ENCODE measurements at regions not wholly inside any gene's neighbourhood (a gene's known extent, or its start where the extent isn't known, plus 50 kb on each side); places are given as distances from the start of the nearest gene placed in this dataset.

DNA sequence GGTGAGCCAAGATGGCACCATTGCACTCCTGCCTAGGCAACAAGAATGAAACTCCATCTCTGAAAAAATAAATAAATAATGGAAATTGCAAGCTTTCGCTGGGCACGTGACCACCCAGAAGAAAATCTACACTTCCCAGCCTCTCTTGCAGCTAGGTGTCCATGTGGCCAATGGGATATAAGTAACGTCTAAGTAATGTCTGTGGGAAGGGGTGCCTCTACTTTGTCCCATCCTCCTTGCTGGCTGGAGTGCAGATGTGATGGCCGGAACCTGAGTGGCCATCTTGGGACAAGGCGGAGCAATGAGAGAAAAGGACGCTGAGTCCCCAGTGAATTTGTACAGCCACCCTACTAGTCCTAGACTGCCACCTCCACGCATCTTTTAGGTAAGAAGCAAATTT is 99.8 kb upstream of the PTPN1 start:
- peaks cover 10 to 43% of the 10 kb centered on the region in 2 donors for H3K4me1 ChIP-seq (ENCODE audit: control insufficient read depth in 1 of 2, low read depth in 2 of 2)
- H3K36me3 ChIP-seq: no peaks in the 10 kb centered on the region
- no peak for TF ChIP-seq CTCF (IDR thresholded peaks at IDR 0.05)
- no peaks in the 10 kb centered on the region for H3K9me3 ChIP-seq
- H3K27me3 ChIP-seq (replicated peaks; ENCODE audit: insufficient read depth): no peaks in the 10 kb centered on the region
- H3K4me3 ChIP-seq: no peak overlapping the region
- no peak overlapping the region for H3K27ac ChIP-seq
- ATAC-seq (ENCODE audit: insufficient number of reproducible peaks, low FRiP score, low read depth) (no peak), DNase-seq (ENCODE audit: low spot score) (no peak)

DNA sequence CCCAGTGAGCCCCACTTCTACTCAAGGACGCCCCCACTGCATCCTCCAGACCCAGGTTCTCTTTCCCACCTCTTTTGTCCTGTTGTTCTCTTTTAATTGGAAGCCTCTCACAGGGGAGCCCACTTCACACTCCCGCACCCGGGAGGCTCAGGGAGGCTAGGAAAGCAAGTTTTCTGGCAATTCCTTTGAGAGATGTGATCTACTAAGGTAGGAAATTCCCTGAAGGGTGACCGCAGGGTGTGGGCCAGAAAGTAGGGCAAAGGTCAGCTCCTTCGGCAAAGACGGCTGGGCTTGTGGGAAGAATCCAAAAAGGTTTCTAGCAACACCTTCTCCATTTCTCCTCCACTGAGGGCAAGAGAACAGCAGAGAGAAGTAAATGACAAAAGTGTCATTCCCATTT is 98.1 kb upstream of the PTPN1 start:
- Histone ChIP-seq H3K4me1 (ENCODE audit: control insufficient read depth in 1 of 2, low read depth in 2 of 2) (peaks cover 20 to 42% of the 10 kb centered on the region in 2 donors), H3K9me3 (no peaks in the 10 kb centered on the region), H3K27ac (no peak overlapping the region), H3K27me3 (replicated peaks; ENCODE audit: insufficient read depth) (no peaks in the 10 kb centered on the region), H3K36me3 (no peaks in the 10 kb centered on the region), H3K4me3 (no peak overlapping the region)
- no peak for ATAC-seq (ENCODE audit: insufficient number of reproducible peaks, low FRiP score, low read depth)
- TF ChIP-seq CTCF (IDR thresholded peaks at IDR 0.05): no peak
- no peak for DNase-seq (ENCODE audit: low spot score)

DNA sequence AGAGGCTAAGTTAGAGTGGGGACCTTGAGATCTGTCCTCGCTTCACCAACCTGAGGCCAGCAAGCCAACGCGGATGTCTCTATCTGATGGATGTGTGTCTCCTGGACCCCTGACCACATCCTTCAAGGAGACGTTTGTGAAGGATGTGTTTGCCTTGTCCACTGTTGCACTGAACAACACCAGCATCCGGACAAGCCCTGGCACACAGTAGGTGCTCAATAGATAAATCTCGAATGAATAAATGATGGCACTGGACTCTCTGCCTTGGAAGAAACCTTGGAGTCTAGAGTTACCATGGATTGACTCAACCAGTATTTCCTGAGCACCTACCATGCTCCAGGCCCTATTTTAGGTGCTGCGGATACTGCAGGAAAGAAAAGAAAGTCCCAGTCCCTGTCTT is 97.7 kb upstream of the PTPN1 start:
- no peak overlapping the region for H3K27ac ChIP-seq
- no peaks in the 10 kb centered on the region for H3K27me3 ChIP-seq (replicated peaks; ENCODE audit: insufficient read depth)
- H3K4me3 ChIP-seq: no peak overlapping the region
- no peak for TF ChIP-seq CTCF (IDR thresholded peaks at IDR 0.05)
- no peaks in the 10 kb centered on the region for H3K9me3 ChIP-seq
- H3K36me3 ChIP-seq: no peaks in the 10 kb centered on the region
- DNase-seq (ENCODE audit: low spot score) (no peak), ATAC-seq (ENCODE audit: insufficient number of reproducible peaks, low FRiP score, low read depth) (no peak)
- peaks cover 20 to 46% of the 10 kb centered on the region in 2 donors for H3K4me1 ChIP-seq (ENCODE audit: control insufficient read depth in 1 of 2, low read depth in 2 of 2)

DNA sequence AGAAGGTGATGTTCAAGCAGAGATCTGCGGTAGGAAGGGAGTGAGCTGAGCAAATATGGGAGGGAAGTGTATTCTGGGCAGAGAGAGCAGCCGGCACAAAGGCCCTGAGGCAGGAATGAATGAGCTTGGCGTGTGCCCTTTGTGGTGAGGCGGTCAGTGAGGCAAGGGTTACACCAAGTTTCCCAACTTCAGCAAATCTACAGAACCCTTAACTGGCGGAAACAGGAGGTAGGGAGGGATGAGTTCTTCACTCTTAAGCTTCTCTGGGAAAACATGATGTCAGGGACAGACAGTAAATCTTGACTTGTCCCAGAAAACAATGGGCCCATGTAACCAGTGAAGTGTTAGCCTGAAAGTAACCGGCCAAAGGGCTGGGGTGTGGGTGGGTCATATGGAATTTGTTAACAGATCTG is 97.1 kb upstream of the PTPN1 start:
- DNase-seq (ENCODE audit: low spot score): no peak
- ATAC-seq (ENCODE audit: insufficient number of reproducible peaks, low FRiP score, low read depth): no peak
- no peaks in the 10 kb centered on the region for H3K27me3 ChIP-seq (replicated peaks; ENCODE audit: insufficient read depth)
- no peak overlapping the region for H3K4me3 ChIP-seq
- H3K4me1 ChIP-seq (ENCODE audit: control insufficient read depth in 1 of 2, low read depth in 2 of 2): peaks cover 20 to 47% of the 10 kb centered on the region in 2 donors
- no peaks in the 10 kb centered on the region for H3K36me3 ChIP-seq
- peak overlapping the region in 1 of 2 donors; percentile 24 for H3K27ac ChIP-seq
- no peaks in the 10 kb centered on the region for H3K9me3 ChIP-seq
- TF ChIP-seq CTCF (IDR thresholded peaks at IDR 0.05): no peak

GRCh38 chr20:50415021-50415515 is 95.1 kb upstream of the PTPN1 start:
- H3K9me3 ChIP-seq: no peaks in the 10 kb centered on the region
- DNase-seq (ENCODE audit: low spot score) (no peak), ATAC-seq (ENCODE audit: insufficient number of reproducible peaks, low FRiP score, low read depth) (no peak)
- H3K4me1 ChIP-seq (ENCODE audit: control insufficient read depth in 1 of 2, low read depth in 2 of 2): peaks cover 20 to 37% of the 10 kb centered on the region in 2 donors
- H3K36me3 ChIP-seq: no peaks in the 10 kb centered on the region
- no peak for TF ChIP-seq CTCF (IDR thresholded peaks at IDR 0.05)
- no peak overlapping the region for H3K4me3 ChIP-seq
- H3K27me3 ChIP-seq (replicated peaks; ENCODE audit: insufficient read depth): no peaks in the 10 kb centered on the region
- peak overlapping the region; percentile 99 for H3K27ac ChIP-seq
